ENCODE measurements at regions not wholly inside any gene's neighbourhood (a gene's known extent, or its start where the extent isn't known, plus 50 kb on each side); places are given as distances from the start of the nearest gene placed in this dataset.

- TF ChIP-seq, protein P1, sequence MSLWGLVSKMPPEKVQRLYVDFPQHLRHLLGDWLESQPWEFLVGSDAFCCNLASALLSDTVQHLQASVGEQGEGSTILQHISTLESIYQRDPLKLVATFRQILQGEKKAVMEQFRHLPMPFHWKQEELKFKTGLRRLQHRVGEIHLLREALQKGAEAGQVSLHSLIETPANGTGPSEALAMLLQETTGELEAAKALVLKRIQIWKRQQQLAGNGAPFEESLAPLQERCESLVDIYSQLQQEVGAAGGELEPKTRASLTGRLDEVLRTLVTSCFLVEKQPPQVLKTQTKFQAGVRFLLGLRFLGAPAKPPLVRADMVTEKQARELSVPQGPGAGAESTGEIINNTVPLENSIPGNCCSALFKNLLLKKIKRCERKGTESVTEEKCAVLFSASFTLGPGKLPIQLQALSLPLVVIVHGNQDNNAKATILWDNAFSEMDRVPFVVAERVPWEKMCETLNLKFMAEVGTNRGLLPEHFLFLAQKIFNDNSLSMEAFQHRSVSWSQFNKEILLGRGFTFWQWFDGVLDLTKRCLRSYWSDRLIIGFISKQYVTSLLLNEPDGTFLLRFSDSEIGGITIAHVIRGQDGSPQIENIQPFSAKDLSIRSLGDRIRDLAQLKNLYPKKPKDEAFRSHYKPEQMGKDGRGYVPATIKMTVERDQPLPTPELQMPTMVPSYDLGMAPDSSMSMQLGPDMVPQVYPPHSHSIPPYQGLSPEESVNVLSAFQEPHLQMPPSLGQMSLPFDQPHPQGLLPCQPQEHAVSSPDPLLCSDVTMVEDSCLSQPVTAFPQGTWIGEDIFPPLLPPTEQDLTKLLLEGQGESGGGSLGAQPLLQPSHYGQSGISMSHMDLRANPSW (CRISPR knock-in tag; conservative IDR thresholded peaks at IDR 0.05; ENCODE audit: low read depth) = no peak
These were observed 280.1 kb upstream of the PUM3 start (continued) for GRCh38 chr9:3124001-3124400.

- Mint-ChIP-seq H3K36me3 (no peaks in the 10 kb centered on the region), H3K27me3 (ENCODE audit: low read depth) (no peaks in the 10 kb centered on the region), H3K4me1 (no peaks in the 10 kb centered on the region), H3K9me3 (peaks cover 20% of the 10 kb centered on the region), H3K27ac (no peak overlapping the region), H3K4me3 (no peak overlapping the region)
- DNase-seq (ENCODE audit: low spot score) (no peak), ATAC-seq (no peak)
- POLR2A ChIA-PET = no interaction called here
- TF ChIP-seq MAX (CRISPR knock-in tag; IDR thresholded peaks at IDR 0.05) (no peak), USF1 (CRISPR knock-in tag; IDR thresholded peaks at IDR 0.05) (no peak), ESRRA (CRISPR knock-in tag; IDR thresholded peaks at IDR 0.05; ENCODE audit: borderline replicate concordance) (no peak), HMGA2 (CRISPR knock-in tag; IDR thresholded peaks at IDR 0.05) (no peak), JAZF1 (CRISPR knock-in tag; IDR thresholded peaks at IDR 0.05) (no peak)
- CTCF ChIA-PET = no interaction called here
These were observed 274.2 kb upstream of the PUM3 start for GRCh38 chr9:3118081-3118480.

DNA sequence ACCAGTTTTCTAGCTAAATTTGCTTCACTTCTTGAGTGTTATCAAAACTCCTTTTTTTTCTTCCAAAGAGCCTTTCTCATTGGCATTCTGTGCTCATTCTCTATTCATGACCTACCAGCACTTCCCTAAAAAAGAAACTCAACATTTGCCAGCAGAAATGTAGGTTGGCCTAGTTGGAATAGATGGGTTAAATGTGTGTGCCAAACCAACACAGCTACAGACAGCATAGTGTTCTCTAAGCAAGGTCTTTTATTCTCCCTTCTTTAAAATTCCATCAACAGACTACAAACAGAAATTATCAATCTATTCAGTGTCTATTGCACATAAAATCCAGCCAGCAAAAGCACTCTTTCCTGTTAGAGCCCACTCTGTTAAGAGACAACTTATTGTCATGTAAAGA, 255.8 kb upstream of the PUM3 start:
- ChIA-PET POLR2A (no interaction called here), CTCF (no interaction called here)
- Mint-ChIP-seq H3K4me3 (no peak overlapping the region), H3K9me3 (no peaks in the 10 kb centered on the region), H3K27me3 (ENCODE audit: low read depth) (no peaks in the 10 kb centered on the region), H3K27ac (no peak overlapping the region), H3K36me3 (no peaks in the 10 kb centered on the region), H3K4me1 (0 out of 2 replicates have a peak, but pooled peaks cover 4% of the 10 kb centered on the region)
- no peak for DNase-seq (ENCODE audit: low spot score)
- no peak for ATAC-seq
- no peak for TF ChIP-seq RELA (CRISPR knock-in tag; IDR thresholded peaks at IDR 0.05; ENCODE audit: borderline replicate concordance)
- no peak for TF ChIP-seq ZBTB43 (CRISPR knock-in tag; IDR thresholded peaks at IDR 0.05)
- no peak for TF ChIP-seq ZNF396 (CRISPR knock-in tag; IDR thresholded peaks at IDR 0.05; ENCODE audit: borderline replicate concordance)
- TF ChIP-seq, protein P2, sequence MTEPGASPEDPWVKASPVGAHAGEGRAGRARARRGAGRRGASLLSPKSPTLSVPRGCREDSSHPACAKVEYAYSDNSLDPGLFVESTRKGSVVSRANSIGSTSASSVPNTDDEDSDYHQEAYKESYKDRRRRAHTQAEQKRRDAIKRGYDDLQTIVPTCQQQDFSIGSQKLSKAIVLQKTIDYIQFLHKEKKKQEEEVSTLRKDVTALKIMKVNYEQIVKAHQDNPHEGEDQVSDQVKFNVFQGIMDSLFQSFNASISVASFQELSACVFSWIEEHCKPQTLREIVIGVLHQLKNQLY (CRISPR knock-in tag; IDR thresholded peaks at IDR 0.05) = no peak
- no peak for TF ChIP-seq ZNF425 (CRISPR knock-in tag; conservative IDR thresholded peaks at IDR 0.05)
- no peak for TF ChIP-seq NR2C2 (CRISPR knock-in tag; IDR thresholded peaks at IDR 0.05)
- TF ChIP-seq USF1 (CRISPR knock-in tag; IDR thresholded peaks at IDR 0.05) = no peak
- TF ChIP-seq, protein P3, sequence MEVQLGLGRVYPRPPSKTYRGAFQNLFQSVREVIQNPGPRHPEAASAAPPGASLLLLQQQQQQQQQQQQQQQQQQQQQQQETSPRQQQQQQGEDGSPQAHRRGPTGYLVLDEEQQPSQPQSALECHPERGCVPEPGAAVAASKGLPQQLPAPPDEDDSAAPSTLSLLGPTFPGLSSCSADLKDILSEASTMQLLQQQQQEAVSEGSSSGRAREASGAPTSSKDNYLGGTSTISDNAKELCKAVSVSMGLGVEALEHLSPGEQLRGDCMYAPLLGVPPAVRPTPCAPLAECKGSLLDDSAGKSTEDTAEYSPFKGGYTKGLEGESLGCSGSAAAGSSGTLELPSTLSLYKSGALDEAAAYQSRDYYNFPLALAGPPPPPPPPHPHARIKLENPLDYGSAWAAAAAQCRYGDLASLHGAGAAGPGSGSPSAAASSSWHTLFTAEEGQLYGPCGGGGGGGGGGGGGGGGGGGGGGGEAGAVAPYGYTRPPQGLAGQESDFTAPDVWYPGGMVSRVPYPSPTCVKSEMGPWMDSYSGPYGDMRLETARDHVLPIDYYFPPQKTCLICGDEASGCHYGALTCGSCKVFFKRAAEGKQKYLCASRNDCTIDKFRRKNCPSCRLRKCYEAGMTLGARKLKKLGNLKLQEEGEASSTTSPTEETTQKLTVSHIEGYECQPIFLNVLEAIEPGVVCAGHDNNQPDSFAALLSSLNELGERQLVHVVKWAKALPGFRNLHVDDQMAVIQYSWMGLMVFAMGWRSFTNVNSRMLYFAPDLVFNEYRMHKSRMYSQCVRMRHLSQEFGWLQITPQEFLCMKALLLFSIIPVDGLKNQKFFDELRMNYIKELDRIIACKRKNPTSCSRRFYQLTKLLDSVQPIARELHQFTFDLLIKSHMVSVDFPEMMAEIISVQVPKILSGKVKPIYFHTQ (CRISPR knock-in tag; IDR thresholded peaks at IDR 0.05) = no peak
- no peak for TF ChIP-seq NFE2L1 (CRISPR knock-in tag; IDR thresholded peaks at IDR 0.05)
- TF ChIP-seq ZNF263 (CRISPR knock-in tag; IDR thresholded peaks at IDR 0.05; ENCODE audit: low read depth) = no peak
- TF ChIP-seq SMAD4 (CRISPR knock-in tag; IDR thresholded peaks at IDR 0.05) = no peak
- TF ChIP-seq, protein P1 (CRISPR knock-in tag; conservative IDR thresholded peaks at IDR 0.05; ENCODE audit: low read depth) = no peak
- TF ChIP-seq, protein P4, sequence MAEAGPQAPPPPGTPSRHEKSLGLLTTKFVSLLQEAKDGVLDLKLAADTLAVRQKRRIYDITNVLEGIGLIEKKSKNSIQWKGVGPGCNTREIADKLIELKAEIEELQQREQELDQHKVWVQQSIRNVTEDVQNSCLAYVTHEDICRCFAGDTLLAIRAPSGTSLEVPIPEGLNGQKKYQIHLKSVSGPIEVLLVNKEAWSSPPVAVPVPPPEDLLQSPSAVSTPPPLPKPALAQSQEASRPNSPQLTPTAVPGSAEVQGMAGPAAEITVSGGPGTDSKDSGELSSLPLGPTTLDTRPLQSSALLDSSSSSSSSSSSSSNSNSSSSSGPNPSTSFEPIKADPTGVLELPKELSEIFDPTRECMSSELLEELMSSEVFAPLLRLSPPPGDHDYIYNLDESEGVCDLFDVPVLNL (CRISPR knock-in tag; IDR thresholded peaks at IDR 0.05; ENCODE audit: borderline replicate concordance, low read depth) = no peak

Data from WTC11 (cell line).